K562 (cell line): ENCODE measurements at regions not wholly inside any gene's neighbourhood (a gene's known extent, or its start where the extent isn't known, plus 50 kb on each side); places are given as distances from the start of the nearest gene placed in this dataset.

Source experiments
- ATAC-seq: fragments of 200-7000 bp; cut with Tn5 transposase; 3 replicates; pipeline ENCODE4 v1.9.1; 2020; ENCODE audit warnings: moderate library complexity
- BruUV-seq: library from RNA; stranded (reverse); fragments of 400-500 nt; replicated peaks from 2 replicates; lab custom pipeline; 2021; lab: Mats Ljungman, UMichigan
- CTCF ChIA-PET: fragments of 300-600 bp; formaldehyde crosslinking; extraction: SDS; loops from one replicate; lab custom pipeline; 2021; ENCODE audit warnings: low intra/inter-chr PET ratio; lab: Yijun Ruan, JAX
- POLR2A ChIA-PET: fragments of 300-600, 350-650 bp; sonication (Branson Sonifier 250); formaldehyde crosslinking; extraction: SDS; loops from one replicate; lab custom pipeline; 2021; ENCODE audit warnings: antibody characterized with exemption, inconsistent platforms; lab: Yijun Ruan, JAX
- DNase-seq, 4 experiments: peaks; one replicate each; pipeline versions ENCODE4 v3.0.0 to v3.0.0-alpha.2; 2011 to 2018; ENCODE audit warnings: low spot score in 3 of 4, mixed read lengths in 3 of 4; ENCODE audit errors: extremely low read depth in 1 of 4
- FAIRE-seq: peaks from 2 replicates; lab custom pipeline; 2011; peaks lifted over from hg19 to GRCh38; lab: Jason Lieb, UNC
- H2AFZ ChIP-seq: 2 replicates; pipeline ENCODE4 v1.6.0; 2011; ENCODE audit warnings: low read depth, low read length, control low read depth, inconsistent platforms
- H3K27ac ChIP-seq: fragments of 200-600 bp; 3 replicates; pipeline ENCODE4 v1.8.0; 2011; ENCODE audit warnings: low read depth, mild to moderate bottlenecking, control low read depth, inconsistent platforms, low read length, moderate library complexity, mixed read lengths; ENCODE audit errors: extremely low read depth
- H3K27me3 ChIP-seq, 2 experiments: fragments of 300-600 bp in 1 of 2; 2 replicates in 1 of 2; 3 replicates in 1 of 2; pipeline versions ENCODE4 v1.6.0 to v1.8.0; 2011; ENCODE audit warnings: inconsistent platforms in 2 of 2, low read length in 2 of 2, mild to moderate bottlenecking in 1 of 2, mixed read lengths in 1 of 2, moderate library complexity in 1 of 2; ENCODE audit not compliant: control insufficient read depth in 2 of 2, insufficient read depth in 2 of 2
- H3K36me3 ChIP-seq: fragments of 300-600 bp; 3 replicates; pipeline ENCODE4 v1.8.0; 2011; ENCODE audit warnings: mild to moderate bottlenecking, low read length, inconsistent platforms; ENCODE audit not compliant: control insufficient read depth, insufficient read depth
- H3K4me1 ChIP-seq, 2 experiments: fragments of 200-600 bp in 1 of 2; replicated peaks in 1 of 2; 2 replicates in 1 of 2; 3 replicates in 1 of 2; pipeline versions ENCODE4 v1.5.1 to v1.8.0; 2011; ENCODE audit warnings: inconsistent platforms in 2 of 2, low read length in 2 of 2, mild to moderate bottlenecking in 1 of 2, mixed read lengths in 1 of 2, moderate library complexity in 1 of 2; ENCODE audit not compliant: control insufficient read depth in 2 of 2, insufficient read depth in 2 of 2
- H3K4me2 ChIP-seq: 2 replicates; pipeline ENCODE4 v1.6.1; 2011; ENCODE audit warnings: low read length, control low read depth, inconsistent platforms, mixed read lengths; ENCODE audit not compliant: insufficient read depth
- H3K4me3 ChIP-seq: fragments of 200-600 bp; sonication (generic), shearing (Covaris generic); 2 replicates; pipeline ENCODE4 v1.5.1; 2016; ENCODE audit warnings: control low read depth, inconsistent platforms
- H3K79me2 ChIP-seq: fragments of 200-600 bp; 3 replicates; pipeline ENCODE4 v1.8.0; 2011; ENCODE audit warnings: low read length, inconsistent platforms; ENCODE audit not compliant: control insufficient read depth, insufficient read depth
- H3K9ac ChIP-seq, 2 experiments: 2 replicates each; pipeline versions ENCODE4 v1.6.0 to v1.6.1; 2011; ENCODE audit warnings: low read depth in 2 of 2, low read length in 2 of 2, control low read depth in 1 of 2, inconsistent platforms in 1 of 2, mild to moderate bottlenecking in 1 of 2, mixed read lengths in 1 of 2; ENCODE audit not compliant: insufficient read depth in 1 of 2
- H3K9me1 ChIP-seq: one replicate; pipeline ENCODE4 v1.6.0; 2011; ENCODE audit warnings: inconsistent platforms, mild to moderate bottlenecking, low read length, moderate library complexity; ENCODE audit not compliant: control insufficient read depth, insufficient read depth
- H3K9me3 ChIP-seq: replicated peaks from 2 replicates; pipeline ENCODE4 v1.5.1; 2011; ENCODE audit warnings: low read depth, low read length, inconsistent platforms; ENCODE audit not compliant: control insufficient read depth, insufficient read depth
- H4K20me1 ChIP-seq: replicated peaks from 2 replicates; pipeline ENCODE4 v1.6.1; 2011; ENCODE audit warnings: low read length, inconsistent platforms, mixed read lengths; ENCODE audit not compliant: control insufficient read depth, insufficient read depth
- ARID1B ChIP-seq: fragments of 450-650 bp; IDR thresholded peaks from 2 replicates; pipeline ENCODE4 v1.6.1; 2016; ENCODE audit warnings: antibody characterized with exemption, mild to moderate bottlenecking, inconsistent platforms
- CBFB ChIP-seq: sonication (generic); formaldehyde crosslinking; IDR thresholded peaks from 2 replicates; pipeline ENCODE4 v1.4.0; 2020; ENCODE audit warnings: mild to moderate bottlenecking, missing genetic modification reagents
- ELF4 ChIP-seq: fragments of 450-650 bp; formaldehyde crosslinking; IDR thresholded peaks from 2 replicates; pipeline ENCODE4 v1.4.0; 2022; ENCODE audit warnings: missing genetic modification characterization
- HMG20A ChIP-seq: fragments of 450-650 bp; formaldehyde crosslinking; conservative IDR thresholded peaks from 2 replicates; pipeline ENCODE4 v1.4.0; 2020; ENCODE audit warnings: mild to moderate bottlenecking, mixed read lengths
- KDM2B ChIP-seq: fragments of 250-450 bp; sonication (Bioruptor Pico); IDR thresholded peaks from 2 replicates; pipeline ENCODE4 v1.8.0; 2021; ENCODE audit warnings: mild to moderate bottlenecking, moderate library complexity
- MNT ChIP-seq, 2 experiments: fragments of 450-650 bp; conservative IDR thresholded peaks; 2 replicates each; pipeline ENCODE4 v1.6.1; 2017; ENCODE audit warnings: mild to moderate bottlenecking in 2 of 2, moderate library complexity in 2 of 2
- PHTF2 ChIP-seq: fragments of 250-450 bp; sonication (Bioruptor Pico); IDR thresholded peaks from 2 replicates; pipeline ENCODE4 v1.5.0; 2021; ENCODE audit warnings: mild to moderate bottlenecking
- POLR2H ChIP-seq: IDR thresholded peaks from 2 replicates; pipeline ENCODE4 v1.6.1; 2016; ENCODE audit warnings: missing genetic modification characterization, low read depth, mild to moderate bottlenecking, control low read depth, missing compliant biosample characterization, moderate library complexity
- PYGO2 ChIP-seq: fragments of 450-650 bp; IDR thresholded peaks from 2 replicates; pipeline ENCODE4 v1.6.1; 2016; ENCODE audit warnings: mild to moderate bottlenecking, missing genetic modification characterization, moderate library complexity, missing compliant biosample characterization
- RBM14 ChIP-seq: fragments of 200-400 bp; formaldehyde crosslinking; IDR thresholded peaks from 2 replicates; pipeline ENCODE4 v1.6.1; 2018; ENCODE audit warnings: low read depth, mild to moderate bottlenecking, low read length, moderate library complexity, borderline replicate concordance; ENCODE audit not compliant: insufficient read depth
- SMARCA5 ChIP-seq: fragments of 450-650 bp; IDR thresholded peaks from 2 replicates; pipeline ENCODE4 v1.6.1; 2016
- THRA ChIP-seq: fragments of 450-650 bp; IDR thresholded peaks from 2 replicates; pipeline ENCODE4 v1.6.1; 2017; ENCODE audit warnings: mild to moderate bottlenecking, moderate library complexity
- ZNF41 ChIP-seq: fragments of 250-450 bp; sonication (Bioruptor Pico); conservative IDR thresholded peaks from 2 replicates; pipeline ENCODE4 v1.4.0; 2020; ENCODE audit warnings: mild to moderate bottlenecking
- WGBS: fragments of 100-300 bp; shearing (Covaris generic); methylation state at CpG from one replicate; pipeline ENCODE4 v1.1.6; 2016; ENCODE audit warnings: low coverage, mixed read lengths; ENCODE audit not compliant: insufficient coverage; ENCODE audit errors: missing lambda C conversion rate; 5-methylcytosine and 5-hydroxymethylcytosine counted together
- in situ Hi-C: fragments of 300-500 bp; cut with MboI; formaldehyde crosslinking; loops from 4 replicates; pipeline ENCODE4 v1.15.0; 2018; ENCODE audit warnings: inconsistent platforms, mixed read lengths
- intact Hi-C: fragments of 100-400 bp; cut with micrococcal nuclease; formaldehyde crosslinking; loops from 2 replicates; pipeline ENCODE4 v1.14.2; 2022

- FAIRE-seq = no peak
- no peak for TF ChIP-seq CBFB (CRISPR knock-in tag)
- no peak for TF ChIP-seq POLR2H
- no peak for TF ChIP-seq PHTF2 (CRISPR knock-in tag)
- no peak for TF ChIP-seq PYGO2
- no peak for TF ChIP-seq MNT (conservative IDR thresholded peaks at IDR 0.05)
- no peak for TF ChIP-seq ELF4
- TF ChIP-seq THRA = no peak
- no peak for TF ChIP-seq KDM2B (CRISPR knock-in tag)
- TF ChIP-seq HMG20A (CRISPR knock-in tag) = no peak
- TF ChIP-seq SMARCA5 = no peak
- no peak for TF ChIP-seq ZNF41 (CRISPR knock-in tag)
- TF ChIP-seq ARID1B = no peak
- TF ChIP-seq RBM14 = no peak
Measured at GRCh38 chr4:180483036-180483435, 1760.2 kb upstream of the TENM3 start.

More at GRCh38 chr4:180483036-180483435, 1760.2 kb upstream of the TENM3 start:
- DNase-seq (no peak), ATAC-seq (no peak)
- Histone ChIP-seq H3K9me1 (no peaks in the 10 kb centered on the region), H3K4me1 (no peaks in the 10 kb centered on the region), H3K27ac (no peak overlapping the region), H3K4me3 (no peak overlapping the region), H3K27me3 (no peaks in the 10 kb centered on the region), H3K4me2 (no peak overlapping the region), H2AFZ (no peak overlapping the region), H3K79me2 (no peaks in the 10 kb centered on the region), H4K20me1 (no peaks in the 10 kb centered on the region), H3K9me3 (no peaks in the 10 kb centered on the region), H3K9ac (no peak overlapping the region), H3K36me3 (no peaks in the 10 kb centered on the region)
- intact Hi-C loops = no loop called here
- in situ Hi-C loops = no loop called here
- BruUV-seq = no TSS peak
- POLR2A ChIA-PET = no interaction called here
- 0% methylated on average over 1 of the region's 1 CpG for WGBS
- CTCF ChIA-PET = no interaction called here
